ENCODE measurements at regions not wholly inside any gene's neighbourhood (a gene's known extent, or its start where the extent isn't known, plus 50 kb on each side); places are given as distances from the start of the nearest gene placed in this dataset.

DNA sequence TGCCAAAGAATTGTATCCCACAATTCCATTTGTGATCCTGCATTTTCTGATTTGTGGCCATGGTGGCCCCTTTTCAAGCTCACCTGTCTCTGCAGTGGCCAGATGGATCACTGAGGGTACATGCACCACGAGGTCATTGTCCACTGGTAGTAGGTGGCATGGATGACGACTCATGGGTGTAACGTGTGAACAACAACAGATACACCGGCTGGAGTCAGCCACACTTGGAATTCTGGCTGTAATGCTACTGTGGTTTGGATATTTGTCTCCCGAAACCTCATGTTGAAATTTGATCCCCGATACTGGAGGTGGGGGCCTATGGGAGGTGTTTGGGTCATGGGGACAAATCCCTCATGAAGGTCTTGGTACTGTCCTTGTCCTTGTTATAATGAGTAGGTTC lies 102.2 kb upstream of the TAF1B start:
- no peaks in the 10 kb centered on the region for H3K9me2 ChIP-seq (ENCODE audit: insufficient read depth)
- ChIA-PET POLR2A (no interaction called here), RAD21 (ENCODE audit: low non-redundant PET in 1 of 2, low total read pairs in 2 of 2, uncharacterized antibody in 2 of 2, unreplicated experiment in 2 of 2) (no interaction called here), CTCF (no interaction called here)
- no peaks in the 10 kb centered on the region for H4K20me1 ChIP-seq (ENCODE audit: insufficient read depth)
- H3K79me2 ChIP-seq (ENCODE audit: insufficient read depth, low read length), result no peaks in the 10 kb centered on the region
- no peak overlapping the region for H3K27ac ChIP-seq (ENCODE audit: low read depth, low read length)
- BruUV-seq (replicated peaks), result no TSS peak
- DNase-seq (ENCODE audit: low read depth, low spot score) (no peak), ATAC-seq (no peak; the same call in 1 of the 2 replicates)
- intact Hi-C loops (cut with micrococcal nuclease), result no loop called here
- H3K4me3 ChIP-seq (replicated peaks in 1 of 2; ENCODE audit: low read depth in 1 of 2, low read length in 2 of 2), result no peak overlapping the region
- TF ChIP-seq, protein P1, sequence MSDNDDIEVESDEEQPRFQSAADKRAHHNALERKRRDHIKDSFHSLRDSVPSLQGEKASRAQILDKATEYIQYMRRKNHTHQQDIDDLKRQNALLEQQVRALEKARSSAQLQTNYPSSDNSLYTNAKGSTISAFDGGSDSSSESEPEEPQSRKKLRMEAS (IDR thresholded peaks at IDR 0.05), result no peak
- TF ChIP-seq POLR2A (IDR thresholded peaks at IDR 0.05; ENCODE audit: borderline replicate concordance, extremely low read depth, insufficient read depth, insufficient read length), result no peak
- TF ChIP-seq ZNF274 (IDR thresholded peaks at IDR 0.05; ENCODE audit: low read depth, low read length), result no peak
- TF ChIP-seq, protein P2, sequence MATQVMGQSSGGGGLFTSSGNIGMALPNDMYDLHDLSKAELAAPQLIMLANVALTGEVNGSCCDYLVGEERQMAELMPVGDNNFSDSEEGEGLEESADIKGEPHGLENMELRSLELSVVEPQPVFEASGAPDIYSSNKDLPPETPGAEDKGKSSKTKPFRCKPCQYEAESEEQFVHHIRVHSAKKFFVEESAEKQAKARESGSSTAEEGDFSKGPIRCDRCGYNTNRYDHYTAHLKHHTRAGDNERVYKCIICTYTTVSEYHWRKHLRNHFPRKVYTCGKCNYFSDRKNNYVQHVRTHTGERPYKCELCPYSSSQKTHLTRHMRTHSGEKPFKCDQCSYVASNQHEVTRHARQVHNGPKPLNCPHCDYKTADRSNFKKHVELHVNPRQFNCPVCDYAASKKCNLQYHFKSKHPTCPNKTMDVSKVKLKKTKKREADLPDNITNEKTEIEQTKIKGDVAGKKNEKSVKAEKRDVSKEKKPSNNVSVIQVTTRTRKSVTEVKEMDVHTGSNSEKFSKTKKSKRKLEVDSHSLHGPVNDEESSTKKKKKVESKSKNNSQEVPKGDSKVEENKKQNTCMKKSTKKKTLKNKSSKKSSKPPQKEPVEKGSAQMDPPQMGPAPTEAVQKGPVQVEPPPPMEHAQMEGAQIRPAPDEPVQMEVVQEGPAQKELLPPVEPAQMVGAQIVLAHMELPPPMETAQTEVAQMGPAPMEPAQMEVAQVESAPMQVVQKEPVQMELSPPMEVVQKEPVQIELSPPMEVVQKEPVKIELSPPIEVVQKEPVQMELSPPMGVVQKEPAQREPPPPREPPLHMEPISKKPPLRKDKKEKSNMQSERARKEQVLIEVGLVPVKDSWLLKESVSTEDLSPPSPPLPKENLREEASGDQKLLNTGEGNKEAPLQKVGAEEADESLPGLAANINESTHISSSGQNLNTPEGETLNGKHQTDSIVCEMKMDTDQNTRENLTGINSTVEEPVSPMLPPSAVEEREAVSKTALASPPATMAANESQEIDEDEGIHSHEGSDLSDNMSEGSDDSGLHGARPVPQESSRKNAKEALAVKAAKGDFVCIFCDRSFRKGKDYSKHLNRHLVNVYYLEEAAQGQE (IDR thresholded peaks at IDR 0.05; ENCODE audit: low read depth), result no peak
- TF ChIP-seq EZH2 (IDR thresholded peaks at IDR 0.05), result no peak
- no peak for TF ChIP-seq TCF7L2 (IDR thresholded peaks at IDR 0.05; ENCODE audit: borderline replicate concordance, extremely low read depth, insufficient read depth, insufficient read length)
- TF ChIP-seq, protein P3, sequence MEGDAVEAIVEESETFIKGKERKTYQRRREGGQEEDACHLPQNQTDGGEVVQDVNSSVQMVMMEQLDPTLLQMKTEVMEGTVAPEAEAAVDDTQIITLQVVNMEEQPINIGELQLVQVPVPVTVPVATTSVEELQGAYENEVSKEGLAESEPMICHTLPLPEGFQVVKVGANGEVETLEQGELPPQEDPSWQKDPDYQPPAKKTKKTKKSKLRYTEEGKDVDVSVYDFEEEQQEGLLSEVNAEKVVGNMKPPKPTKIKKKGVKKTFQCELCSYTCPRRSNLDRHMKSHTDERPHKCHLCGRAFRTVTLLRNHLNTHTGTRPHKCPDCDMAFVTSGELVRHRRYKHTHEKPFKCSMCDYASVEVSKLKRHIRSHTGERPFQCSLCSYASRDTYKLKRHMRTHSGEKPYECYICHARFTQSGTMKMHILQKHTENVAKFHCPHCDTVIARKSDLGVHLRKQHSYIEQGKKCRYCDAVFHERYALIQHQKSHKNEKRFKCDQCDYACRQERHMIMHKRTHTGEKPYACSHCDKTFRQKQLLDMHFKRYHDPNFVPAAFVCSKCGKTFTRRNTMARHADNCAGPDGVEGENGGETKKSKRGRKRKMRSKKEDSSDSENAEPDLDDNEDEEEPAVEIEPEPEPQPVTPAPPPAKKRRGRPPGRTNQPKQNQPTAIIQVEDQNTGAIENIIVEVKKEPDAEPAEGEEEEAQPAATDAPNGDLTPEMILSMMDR (IDR thresholded peaks at IDR 0.05 in 2 of 3, conservative IDR thresholded peaks at IDR 0.05 in 1 of 3; ENCODE audit: borderline replicate concordance in 1 of 3, insufficient read depth in 1 of 3, low read depth in 2 of 3, low read length in 2 of 3), result no peak
- H3K4me2 ChIP-seq (ENCODE audit: low read length), result peak overlapping the region; percentile 53
- H3K9me3 ChIP-seq (ENCODE audit: control insufficient read depth in 1 of 2, insufficient read depth in 1 of 2, low read depth in 1 of 2, low read length in 2 of 2), result no peaks in the 10 kb centered on the region; a peak in 1 of 4 replicates
- no peaks in the 10 kb centered on the region for H3K36me3 ChIP-seq (ENCODE audit: control insufficient read depth in 1 of 2, insufficient read depth in 2 of 2, low read length in 2 of 2)
- no peak overlapping the region for H3K9ac ChIP-seq (ENCODE audit: low read length)
- peaks cover 5 to 35% of the 10 kb centered on the region in 2 experiments; a peak in 3 of 4 replicates for H3K4me1 ChIP-seq (ENCODE audit: control insufficient read depth in 1 of 2, insufficient read depth in 2 of 2, low read length in 2 of 2)
- no peak overlapping the region for H2AFZ ChIP-seq (ENCODE audit: low read depth, low read length, poor library complexity, severe bottlenecking)
- no peaks in the 10 kb centered on the region for H3K27me3 ChIP-seq (ENCODE audit: insufficient read depth, low read length)

Measured in HCT116 (cell line).